Neural crest cell (in vitro differentiated cells): ENCODE measurements at regions not wholly inside any gene's neighbourhood (a gene's known extent, or its start where the extent isn't known, plus 50 kb on each side); places are given as distances from the start of the nearest gene placed in this dataset.
A peak's percentile ranks its signal among the peaks of the same experiment; 100 is the strongest.

Source experiments
- DNase-seq: peaks from one replicate; pipeline ENCODE4 v3.0.0; 2021; ENCODE audit warnings: low read depth, mixed read lengths, low spot score
- H3K27ac Mint-ChIP-seq: one replicate; pipeline ENCODE4 v1.8.0; 2021; ENCODE audit warnings: mild to moderate bottlenecking, mixed read lengths; ENCODE audit not compliant: unreplicated experiment
- H3K27me3 Mint-ChIP-seq: 2 replicates; pipeline ENCODE4 v1.8.0; 2021; ENCODE audit warnings: low read depth, mild to moderate bottlenecking, mixed read lengths
- H3K36me3 Mint-ChIP-seq: 2 replicates; pipeline ENCODE4 v1.8.0; 2021; ENCODE audit warnings: low read depth, mild to moderate bottlenecking, mixed read lengths
- H3K4me1 Mint-ChIP-seq: 2 replicates; pipeline ENCODE4 v1.8.0; 2021; ENCODE audit warnings: mixed read lengths
- H3K4me3 Mint-ChIP-seq: one replicate; pipeline ENCODE4 v1.8.0; 2021; ENCODE audit warnings: mild to moderate bottlenecking, mixed read lengths
- H3K9me3 Mint-ChIP-seq: 2 replicates; pipeline ENCODE4 v1.8.0; 2021; ENCODE audit warnings: mixed read lengths
- TF ChIP-seq, protein P1 (sequence below): fragments of 200-600 bp; sonication (generic); conservative IDR thresholded peaks from 2 replicates; pipeline ENCODE4 v1.5.0; 2021; ENCODE audit warnings: antibody characterized with exemption, mild to moderate bottlenecking

GRCh38 chr7:20945451-20945850 lies 158.8 kb upstream of the SP8 start:
- H3K9me3 Mint-ChIP-seq = peaks cover 30% of the 10 kb centered on the region

GRCh38 chr7:20952916-20953315 lies 166.2 kb upstream of the SP8 start:
- TF ChIP-seq, protein P1, sequence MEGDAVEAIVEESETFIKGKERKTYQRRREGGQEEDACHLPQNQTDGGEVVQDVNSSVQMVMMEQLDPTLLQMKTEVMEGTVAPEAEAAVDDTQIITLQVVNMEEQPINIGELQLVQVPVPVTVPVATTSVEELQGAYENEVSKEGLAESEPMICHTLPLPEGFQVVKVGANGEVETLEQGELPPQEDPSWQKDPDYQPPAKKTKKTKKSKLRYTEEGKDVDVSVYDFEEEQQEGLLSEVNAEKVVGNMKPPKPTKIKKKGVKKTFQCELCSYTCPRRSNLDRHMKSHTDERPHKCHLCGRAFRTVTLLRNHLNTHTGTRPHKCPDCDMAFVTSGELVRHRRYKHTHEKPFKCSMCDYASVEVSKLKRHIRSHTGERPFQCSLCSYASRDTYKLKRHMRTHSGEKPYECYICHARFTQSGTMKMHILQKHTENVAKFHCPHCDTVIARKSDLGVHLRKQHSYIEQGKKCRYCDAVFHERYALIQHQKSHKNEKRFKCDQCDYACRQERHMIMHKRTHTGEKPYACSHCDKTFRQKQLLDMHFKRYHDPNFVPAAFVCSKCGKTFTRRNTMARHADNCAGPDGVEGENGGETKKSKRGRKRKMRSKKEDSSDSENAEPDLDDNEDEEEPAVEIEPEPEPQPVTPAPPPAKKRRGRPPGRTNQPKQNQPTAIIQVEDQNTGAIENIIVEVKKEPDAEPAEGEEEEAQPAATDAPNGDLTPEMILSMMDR = no peak
- no peak for DNase-seq
- peaks cover 2% of the 10 kb centered on the region for H3K9me3 Mint-ChIP-seq
- peaks cover 13% of the 10 kb centered on the region for H3K4me1 Mint-ChIP-seq
- H3K4me3 Mint-ChIP-seq = no peak overlapping the region
- no peaks in the 10 kb centered on the region for H3K36me3 Mint-ChIP-seq
- no peaks in the 10 kb centered on the region for H3K27me3 Mint-ChIP-seq
- peak overlapping the region; percentile 14 for H3K27ac Mint-ChIP-seq

More at GRCh38 chr7:20945451-20945850, 158.8 kb upstream of the SP8 start:
- Mint-ChIP-seq H3K27ac (no peak overlapping the region), H3K36me3 (peaks cover 10% of the 10 kb centered on the region), H3K4me1 (no peaks in the 10 kb centered on the region), H3K4me3 (no peak overlapping the region), H3K27me3 (no peaks in the 10 kb centered on the region)
- TF ChIP-seq, protein P1 = no peak
- no peak for DNase-seq

- Mint-ChIP-seq H3K27me3 (no peaks in the 10 kb centered on the region), H3K9me3 (no peaks in the 10 kb centered on the region), H3K36me3 (no peaks in the 10 kb centered on the region), H3K4me1 (peaks cover 13% of the 10 kb centered on the region), H3K4me3 (no peak overlapping the region), H3K27ac (no peak overlapping the region)
- TF ChIP-seq, protein P1 = no peak
- DNase-seq = no peak
Measured at GRCh38 chr7:20954711-20955619, 168.3 kb upstream of the SP8 start.

DNA sequence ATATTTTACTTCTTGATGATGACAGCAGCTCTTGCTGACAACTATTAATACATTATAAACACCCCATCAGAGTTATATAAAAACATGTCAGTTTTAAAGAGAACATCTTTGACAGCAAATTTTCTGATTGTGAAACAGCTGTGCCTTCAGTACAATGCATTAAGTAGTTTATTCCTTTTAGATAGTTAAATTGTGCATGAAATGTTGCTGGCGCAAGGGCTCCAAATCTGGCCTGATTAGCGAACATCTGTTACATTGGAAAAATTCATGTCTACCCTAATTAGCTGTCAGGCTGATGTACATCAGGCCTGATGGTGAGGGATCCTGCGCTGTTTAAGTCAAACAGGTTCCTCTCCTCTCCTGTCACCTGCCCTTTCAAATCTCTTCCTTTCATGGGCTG lies 171.9 kb upstream of the SP8 start:
- DNase-seq = no peak
- TF ChIP-seq, protein P1 = no peak
- H3K4me1 Mint-ChIP-seq = peaks cover 5% of the 10 kb centered on the region
- H3K4me3 Mint-ChIP-seq = no peak overlapping the region
- no peaks in the 10 kb centered on the region for H3K27me3 Mint-ChIP-seq
- no peak overlapping the region for H3K27ac Mint-ChIP-seq
- H3K36me3 Mint-ChIP-seq = no peaks in the 10 kb centered on the region
- H3K9me3 Mint-ChIP-seq = no peaks in the 10 kb centered on the region

DNA sequence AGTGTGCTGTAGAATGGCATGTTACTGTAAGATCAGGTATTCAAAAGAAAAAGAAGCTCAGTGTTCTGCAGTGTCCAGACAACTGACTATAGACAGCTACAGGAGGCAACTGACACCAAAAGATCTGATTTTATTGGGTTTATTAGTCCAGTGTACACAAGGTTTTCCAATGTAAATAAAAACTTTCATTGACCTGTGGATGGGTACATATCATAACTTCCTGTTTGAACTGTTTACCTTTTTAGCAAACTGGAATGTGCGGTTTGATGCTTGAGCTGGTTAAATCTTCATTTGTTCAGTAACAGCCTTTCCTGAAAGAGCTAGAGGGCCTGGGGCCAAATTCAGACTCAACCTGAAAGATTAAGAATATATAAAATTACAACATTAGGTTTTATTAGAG lies 172.6 kb upstream of the SP8 start:
- H3K27ac Mint-ChIP-seq = no peak overlapping the region
- peaks cover 9% of the 10 kb centered on the region for H3K4me1 Mint-ChIP-seq
- TF ChIP-seq, protein P1 = no peak
- H3K36me3 Mint-ChIP-seq = no peaks in the 10 kb centered on the region
- DNase-seq = no peak
- no peaks in the 10 kb centered on the region for H3K27me3 Mint-ChIP-seq
- no peaks in the 10 kb centered on the region for H3K9me3 Mint-ChIP-seq
- H3K4me3 Mint-ChIP-seq = no peak overlapping the region
